ENCODE measurements at regions not wholly inside any gene's neighbourhood (a gene's known extent, or its start where the extent isn't known, plus 50 kb on each side); places are given as distances from the start of the nearest gene placed in this dataset.

GRCh38 chr2:102983786-102984185, 222.0 kb downstream of the TMEM182 start:
- TF ChIP-seq CTCF (IDR thresholded peaks at IDR 0.05) (no peak), POLR2A (IDR thresholded peaks at IDR 0.05) (no peak)
